OCI-LY7 (cell line): ENCODE measurements at regions not wholly inside any gene's neighbourhood (a gene's known extent, or its start where the extent isn't known, plus 50 kb on each side); places are given as distances from the start of the nearest gene placed in this dataset.

Source experiments
- BruUV-seq: library from RNA; stranded (reverse); fragments of 400-500 nt; replicated peaks from 2 replicates; lab custom pipeline; 2021; lab: Mats Ljungman, UMichigan
- CTCF ChIA-PET: fragments of 300-600 bp; sonication (Branson Sonifier 250); formaldehyde crosslinking; loops from one replicate; lab custom pipeline; 2022; ENCODE audit warnings: antibody characterized with exemption; ENCODE audit not compliant: unreplicated experiment; lab: Charles Lee
- POLR2A ChIA-PET: fragments of 300-600 bp; sonication (Branson Sonifier 250); formaldehyde crosslinking; loops from one replicate; lab custom pipeline; 2022; ENCODE audit warnings: antibody characterized with exemption; lab: Charles Lee
- DNase-seq: peaks from one replicate; pipeline ENCODE4 v3.0.0-alpha.2; 2015; ENCODE audit warnings: low spot score
- H2AFZ ChIP-seq: fragments of 200-600 bp; sonication (generic), shearing (Covaris generic); 2 replicates; pipeline ENCODE4 v1.6.1; 2014; ENCODE audit warnings: mild to moderate bottlenecking, antibody characterized with exemption, low read length, moderate library complexity
- H3K27ac ChIP-seq: fragments of 200-600 bp; sonication (generic); 2 replicates; pipeline ENCODE4 v1.5.1; 2014; ENCODE audit warnings: mixed run types, low read depth, mild to moderate bottlenecking, moderate library complexity, low read length, inconsistent platforms; ENCODE audit not compliant: poor library complexity, severe bottlenecking
- H3K36me3 ChIP-seq: fragments of 200-600 bp; sonication (generic); 2 replicates; pipeline ENCODE4 v1.6.1; 2014; ENCODE audit warnings: mild to moderate bottlenecking, antibody characterized with exemption, low read length, moderate library complexity, mixed read lengths; ENCODE audit not compliant: insufficient read depth
- H3K4me1 ChIP-seq: fragments of 200-600 bp; sonication (generic); 2 replicates; pipeline ENCODE4 v1.5.1; 2014; ENCODE audit warnings: mild to moderate bottlenecking, low read length; ENCODE audit not compliant: insufficient read depth, poor library complexity, severe bottlenecking
- H3K4me2 ChIP-seq: fragments of 200-600 bp; sonication (generic); 2 replicates; pipeline ENCODE4 v1.6.1; 2014; ENCODE audit warnings: mild to moderate bottlenecking, low read length
- H3K4me3 ChIP-seq: fragments of 200-600 bp; sonication (generic); 2 replicates; pipeline ENCODE4 v1.5.1; 2014; ENCODE audit warnings: mild to moderate bottlenecking, low read depth, low read length; ENCODE audit not compliant: poor library complexity, severe bottlenecking
- H3K79me2 ChIP-seq: fragments of 200-600 bp; sonication (generic); 2 replicates; pipeline ENCODE4 v1.6.1; 2016; ENCODE audit warnings: low read depth, mild to moderate bottlenecking, low read length, moderate library complexity, mixed read lengths; ENCODE audit not compliant: insufficient read depth
- H3K9me2 ChIP-seq: fragments of 200-600 bp; sonication (generic); 2 replicates; pipeline ENCODE4 v1.6.1; 2016; ENCODE audit warnings: mild to moderate bottlenecking, low read length, mixed read lengths; ENCODE audit not compliant: insufficient read depth
- H3K9me3 ChIP-seq: fragments of 200-600 bp; sonication (generic); 2 replicates; pipeline ENCODE4 v1.6.1; 2014; ENCODE audit warnings: mild to moderate bottlenecking, mixed run types, low read length, mixed read lengths
- H4K20me1 ChIP-seq: fragments of 200-600 bp; sonication (generic); 2 replicates; pipeline ENCODE4 v1.6.1; 2014; ENCODE audit warnings: mild to moderate bottlenecking, antibody characterized with exemption, low read length, moderate library complexity, mixed read lengths; ENCODE audit not compliant: insufficient read depth
- CTCF ChIP-seq: fragments of 200-600 bp; sonication (generic); conservative IDR thresholded peaks from 2 replicates; pipeline ENCODE4 v1.5.1; 2014; ENCODE audit warnings: mild to moderate bottlenecking, antibody characterized with exemption, low read length, moderate library complexity, mixed read lengths
- EZH2phosphoT487 ChIP-seq: fragments of 200-600 bp; sonication (generic); IDR thresholded peaks from 2 replicates; pipeline ENCODE4 v1.6.1; 2018; ENCODE audit warnings: low read depth, borderline replicate concordance, mild to moderate bottlenecking, mixed run types, antibody characterized with exemption, low read length, moderate library complexity, mixed read lengths
- intact Hi-C: fragments of 100-400 bp; cut with micrococcal nuclease; formaldehyde crosslinking; loops from one replicate; pipeline ENCODE4 v1.10.0; 2022; ENCODE audit not compliant: unreplicated experiment

- BruUV-seq: no TSS peak
Observed at GRCh38 chr14:43141636-43142191, 1365.4 kb downstream of the FSCB start.

DNA sequence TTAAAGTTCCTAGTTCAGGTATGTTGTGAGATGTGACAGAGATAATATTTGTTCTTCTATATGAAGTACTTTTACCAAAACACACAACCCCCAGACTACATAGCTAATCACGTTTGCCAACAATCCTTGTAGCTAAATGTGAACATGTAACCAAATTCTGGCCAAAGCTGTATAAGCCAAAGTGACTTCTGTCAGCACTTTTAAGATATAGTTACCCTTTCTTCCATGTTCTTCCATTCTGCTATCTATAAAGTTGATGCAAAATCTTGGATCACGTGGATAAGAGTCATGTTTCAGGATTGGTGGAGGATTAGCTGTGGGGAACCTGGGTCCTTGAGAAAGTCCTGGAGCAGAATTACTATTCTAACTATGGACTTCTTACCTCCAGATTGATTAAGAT is 1366.6 kb downstream of the FSCB start:
- POLR2A ChIA-PET: no interaction called here
- intact Hi-C loops: no loop called here
- no peak overlapping the region for H2AFZ ChIP-seq
- no peaks in the 10 kb centered on the region for H3K79me2 ChIP-seq
- H3K36me3 ChIP-seq: no peaks in the 10 kb centered on the region
- BruUV-seq: no TSS peak
- no peak overlapping the region for H3K4me3 ChIP-seq
- no peaks in the 10 kb centered on the region for H3K9me2 ChIP-seq
- no peaks in the 10 kb centered on the region for H4K20me1 ChIP-seq
- no peak overlapping the region for H3K4me2 ChIP-seq
- TF ChIP-seq CTCF: no peak
- TF ChIP-seq EZH2phosphoT487: no peak
- H3K9me3 ChIP-seq: no peaks in the 10 kb centered on the region
- CTCF ChIA-PET: interaction anchor here (0.5 to 0.6 kb wide), 2 partner anchors 668 to 1185 kb away, joined by 3 read pairs; no protein-coding TSS in a partner anchor
- no peak for DNase-seq
- no peak overlapping the region for H3K27ac ChIP-seq
- H3K4me1 ChIP-seq: no peaks in the 10 kb centered on the region

More at GRCh38 chr14:43141636-43142191, 1365.4 kb downstream of the FSCB start:
- TF ChIP-seq CTCF: no peak
- no peak for TF ChIP-seq EZH2phosphoT487
- H3K9me3 ChIP-seq: no peaks in the 10 kb centered on the region
- no peak overlapping the region for H2AFZ ChIP-seq
- no peaks in the 10 kb centered on the region for H3K36me3 ChIP-seq
- H3K4me1 ChIP-seq: no peaks in the 10 kb centered on the region
- DNase-seq: no peak
- intact Hi-C loops: no loop called here
- ChIA-PET CTCF (no interaction called here), POLR2A (no interaction called here)
- no peaks in the 10 kb centered on the region for H4K20me1 ChIP-seq
- no peaks in the 10 kb centered on the region for H3K79me2 ChIP-seq
- H3K9me2 ChIP-seq: no peaks in the 10 kb centered on the region
- H3K27ac ChIP-seq: no peak overlapping the region
- H3K4me3 ChIP-seq: no peak overlapping the region
- H3K4me2 ChIP-seq: no peak overlapping the region

DNA sequence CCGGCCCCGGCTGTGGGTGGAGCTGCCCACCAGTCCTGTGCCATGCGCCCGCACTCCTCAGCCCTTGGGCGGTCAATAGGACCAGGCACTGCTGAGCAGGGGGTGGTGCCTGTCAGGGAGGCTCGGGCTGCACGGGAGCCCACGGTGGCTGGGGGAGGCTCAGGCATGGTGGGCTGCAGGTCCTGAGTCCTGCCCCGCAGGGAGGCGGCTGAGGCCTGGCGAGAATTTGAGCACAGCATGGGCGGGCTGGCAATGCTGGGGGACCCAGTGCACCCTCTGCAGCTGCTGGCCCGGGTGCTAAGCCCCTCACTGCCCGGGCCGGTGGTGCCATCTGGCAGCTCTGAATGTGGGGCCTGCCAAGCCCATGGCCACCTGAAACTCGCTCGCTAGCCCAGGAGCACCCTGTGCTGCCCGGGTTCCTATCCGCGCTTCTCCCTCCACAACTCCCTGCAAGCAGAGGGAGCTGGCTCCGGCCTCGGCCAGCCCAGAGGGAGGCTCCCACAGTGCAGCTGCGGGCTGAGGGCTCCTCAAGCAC is 1371.1 kb downstream of the FSCB start:
- H3K4me3 ChIP-seq: no peak overlapping the region
- H3K79me2 ChIP-seq: no peaks in the 10 kb centered on the region
- H3K4me2 ChIP-seq: no peak overlapping the region
- ChIA-PET CTCF (no interaction called here), POLR2A (no interaction called here)
- TF ChIP-seq CTCF (no peak), EZH2phosphoT487 (no peak)
- H3K9me2 ChIP-seq: no peaks in the 10 kb centered on the region
- 0 out of 2 replicates have a peak, but pooled peaks cover 6% of the 10 kb centered on the region for H3K9me3 ChIP-seq
- H4K20me1 ChIP-seq: no peaks in the 10 kb centered on the region
- no peak overlapping the region for H2AFZ ChIP-seq
- intact Hi-C loops: no loop called here
- BruUV-seq: no TSS peak
- no peak overlapping the region for H3K27ac ChIP-seq
- DNase-seq: no peak
- no peaks in the 10 kb centered on the region for H3K4me1 ChIP-seq
- no peaks in the 10 kb centered on the region for H3K36me3 ChIP-seq
